GM12873 (cell line): ENCODE measurements at regions not wholly inside any gene's neighbourhood (a gene's known extent, or its start where the extent isn't known, plus 50 kb on each side); places are given as distances from the start of the nearest gene placed in this dataset.

Source experiments
- TF ChIP-seq, protein P1 (sequence below): IDR thresholded peaks from 2 replicates; pipeline ENCODE4 v1.5.1; 2012; ENCODE audit warnings: low read depth, mild to moderate bottlenecking, moderate library complexity, low read length, control low read depth; ENCODE audit not compliant: insufficient read depth; ENCODE audit errors: missing control alignments

DNA sequence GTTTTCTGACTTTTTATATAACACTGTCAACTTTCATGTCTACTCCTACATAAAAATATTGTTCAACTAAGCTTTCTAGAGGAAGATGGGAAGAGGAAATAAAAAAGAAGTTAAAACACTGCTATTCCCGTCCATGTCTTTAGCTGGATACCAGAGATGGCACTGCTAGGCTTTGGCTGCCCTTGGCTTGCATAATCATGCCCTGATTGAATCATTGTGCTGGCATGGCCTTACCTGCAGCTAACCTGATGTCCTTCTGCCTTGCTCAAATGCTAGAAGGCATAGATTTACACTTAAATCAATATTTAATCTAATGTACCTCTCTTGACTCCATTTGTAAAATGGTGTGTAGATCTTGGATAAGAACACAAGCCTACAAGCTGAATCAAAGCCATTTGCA is 539.7 kb upstream of the IL12A start:
- TF ChIP-seq, protein P1, sequence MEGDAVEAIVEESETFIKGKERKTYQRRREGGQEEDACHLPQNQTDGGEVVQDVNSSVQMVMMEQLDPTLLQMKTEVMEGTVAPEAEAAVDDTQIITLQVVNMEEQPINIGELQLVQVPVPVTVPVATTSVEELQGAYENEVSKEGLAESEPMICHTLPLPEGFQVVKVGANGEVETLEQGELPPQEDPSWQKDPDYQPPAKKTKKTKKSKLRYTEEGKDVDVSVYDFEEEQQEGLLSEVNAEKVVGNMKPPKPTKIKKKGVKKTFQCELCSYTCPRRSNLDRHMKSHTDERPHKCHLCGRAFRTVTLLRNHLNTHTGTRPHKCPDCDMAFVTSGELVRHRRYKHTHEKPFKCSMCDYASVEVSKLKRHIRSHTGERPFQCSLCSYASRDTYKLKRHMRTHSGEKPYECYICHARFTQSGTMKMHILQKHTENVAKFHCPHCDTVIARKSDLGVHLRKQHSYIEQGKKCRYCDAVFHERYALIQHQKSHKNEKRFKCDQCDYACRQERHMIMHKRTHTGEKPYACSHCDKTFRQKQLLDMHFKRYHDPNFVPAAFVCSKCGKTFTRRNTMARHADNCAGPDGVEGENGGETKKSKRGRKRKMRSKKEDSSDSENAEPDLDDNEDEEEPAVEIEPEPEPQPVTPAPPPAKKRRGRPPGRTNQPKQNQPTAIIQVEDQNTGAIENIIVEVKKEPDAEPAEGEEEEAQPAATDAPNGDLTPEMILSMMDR = no peak

DNA sequence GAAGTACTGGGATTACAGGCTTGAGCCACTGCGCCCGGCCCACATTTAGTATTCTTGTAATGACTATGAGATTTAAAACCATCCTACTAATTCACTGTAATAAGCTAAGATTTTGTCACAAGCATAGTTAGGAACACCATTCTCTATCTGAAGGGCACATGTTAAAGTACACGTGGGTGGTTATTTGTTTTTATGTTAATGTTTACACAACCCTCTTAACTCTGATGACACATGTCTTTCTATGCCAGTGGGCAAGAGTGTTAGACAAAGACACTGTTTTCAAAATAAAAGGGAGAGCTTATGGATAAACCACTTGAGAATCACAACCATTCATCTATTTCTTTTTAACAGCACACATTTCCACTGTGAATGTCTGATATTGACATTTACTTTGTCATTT is 537.6 kb upstream of the IL12A start:
- TF ChIP-seq, protein P1 = no peak

DNA sequence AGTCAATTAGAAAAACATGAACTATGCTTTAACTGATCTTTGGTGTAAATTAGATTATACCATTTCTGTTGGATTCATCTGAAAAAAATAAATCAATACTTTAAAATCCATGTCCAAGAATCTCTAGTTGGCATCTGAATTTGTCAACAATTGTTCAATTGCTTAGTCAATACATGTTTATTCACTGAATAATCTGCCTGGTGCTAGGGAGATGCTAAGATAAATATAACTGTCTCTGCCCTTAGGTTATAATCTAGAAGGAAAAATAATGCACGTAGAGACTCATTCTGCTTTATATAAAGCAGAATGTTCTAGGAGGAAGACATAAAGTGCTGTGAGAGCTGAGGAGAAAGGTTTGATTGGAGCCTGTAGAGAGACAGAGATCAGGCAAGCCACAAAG is 537.2 kb upstream of the IL12A start:
- TF ChIP-seq, protein P1 = no peak

DNA sequence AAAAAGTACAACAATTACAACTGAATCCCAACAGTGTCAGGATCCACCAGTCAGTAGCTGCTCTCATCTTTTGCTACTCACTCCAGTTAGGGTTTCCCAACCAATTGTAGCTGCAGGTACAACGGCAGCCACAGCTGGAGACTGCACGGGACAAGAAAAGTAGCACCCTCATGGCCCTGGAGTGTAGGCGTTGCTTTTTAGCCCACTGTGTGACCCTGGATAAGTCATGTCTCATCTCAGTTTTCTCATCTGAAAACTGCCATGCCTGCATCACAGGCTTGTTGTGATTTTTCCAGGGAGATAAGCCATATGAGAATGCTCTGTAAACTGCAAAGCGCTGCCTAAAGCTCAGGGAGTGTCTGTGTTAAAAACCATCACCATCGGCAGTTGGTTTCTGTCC is 535.6 kb upstream of the IL12A start:
- TF ChIP-seq, protein P1 = no peak

DNA sequence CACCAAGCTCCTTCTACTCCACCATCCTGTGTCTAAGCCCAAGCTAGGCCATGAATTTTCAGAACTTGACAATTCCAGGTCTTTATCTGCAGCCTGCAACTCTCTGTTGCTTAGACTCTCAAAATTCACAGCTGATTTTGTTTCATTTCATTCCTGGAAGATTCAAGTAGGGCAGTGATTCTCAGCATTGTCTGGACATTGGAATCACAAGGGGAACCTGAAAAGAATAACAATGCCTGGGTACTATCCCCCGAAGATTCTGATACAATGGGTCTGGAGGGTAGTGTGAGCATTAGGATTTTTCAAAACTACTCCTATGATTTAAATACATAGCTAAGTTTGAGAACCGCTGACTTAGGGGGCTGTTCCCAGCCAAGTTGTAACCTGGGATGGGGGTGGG is 534.7 kb upstream of the IL12A start:
- TF ChIP-seq, protein P1 = no peak

DNA sequence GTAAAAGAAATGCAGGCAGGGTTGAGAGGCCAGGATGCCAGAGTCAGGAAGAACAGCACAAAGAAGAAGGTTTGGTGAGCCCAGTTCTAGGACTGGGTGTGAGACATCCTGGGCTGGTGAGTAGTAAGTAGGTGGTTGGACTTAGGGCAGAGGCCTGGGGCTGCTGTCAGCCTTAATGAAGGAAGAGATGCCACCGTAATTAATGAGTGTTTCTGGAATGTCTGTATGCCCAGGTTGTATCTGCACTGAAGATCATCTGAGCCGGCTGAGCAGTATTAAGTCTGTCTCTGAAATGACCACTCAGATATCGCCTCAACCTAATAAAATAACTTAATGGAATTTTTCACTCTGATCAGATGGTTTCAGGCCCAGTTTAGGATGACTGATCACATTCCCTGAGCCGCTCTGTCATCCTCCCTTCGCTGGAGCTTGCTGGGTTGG is 532.9 kb upstream of the IL12A start:
- TF ChIP-seq, protein P1 = no peak

DNA sequence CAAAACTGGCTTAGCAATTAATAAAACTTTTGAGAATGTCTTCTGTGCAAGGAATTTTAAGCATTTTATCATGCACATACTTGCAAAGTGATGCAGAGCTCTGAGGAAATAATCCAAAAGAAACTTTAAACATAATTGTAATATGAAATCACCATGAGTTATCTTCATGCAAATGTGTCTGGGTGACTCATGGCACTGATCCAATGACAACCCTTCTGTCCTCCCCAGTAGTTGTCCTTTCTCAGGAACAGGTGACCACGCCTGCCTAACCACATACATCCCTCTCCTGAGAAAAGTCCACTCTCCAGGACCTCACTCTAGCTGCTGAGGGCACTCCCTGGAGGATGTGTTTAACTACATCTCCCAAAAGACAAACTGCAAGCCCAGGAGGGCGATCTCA is 530.6 kb upstream of the IL12A start:
- TF ChIP-seq, protein P1 = no peak
